ENCODE measurements at regions not wholly inside any gene's neighbourhood (a gene's known extent, or its start where the extent isn't known, plus 50 kb on each side); places are given as distances from the start of the nearest gene placed in this dataset.
"Not testable (repeated sequence)": the region's sequence is repeated elsewhere in the genome, so short reads cannot be mapped to it uniquely, and the experiment has no call there.

- no peaks in the 10 kb centered on the region for H3K4me1 ChIP-seq
- DNase-seq (ENCODE audit: low spot score in 2 of 2): no peak
- no peaks in the 10 kb centered on the region for H3K36me3 ChIP-seq
- intact Hi-C loops (cut with DNase I): no loop called here
- no peaks in the 10 kb centered on the region for H3K27me3 ChIP-seq
- no peak for TF ChIP-seq CTCF (IDR thresholded peaks at IDR 0.05)
- no peak overlapping the region for H3K27ac ChIP-seq
- no peak overlapping the region for H3K4me3 ChIP-seq
- no peaks in the 10 kb centered on the region for H3K9me3 ChIP-seq
These were observed 305.0 kb downstream of the MRPS30 start for GRCh38 chr5:45113726-45114125.

GRCh38 chr5:45132972-45133371 is 324.2 kb downstream of the MRPS30 start:
- Histone ChIP-seq H3K9me3 (no peaks in the 10 kb centered on the region), H3K36me3 (no peaks in the 10 kb centered on the region), H3K27me3 (no peaks in the 10 kb centered on the region), H3K4me3 (no peak overlapping the region), H3K27ac (no peak overlapping the region), H3K4me1 (no peaks in the 10 kb centered on the region)
- intact Hi-C loops (cut with DNase I): no loop called here
- DNase-seq (ENCODE audit: low spot score in 2 of 2): no peak
- TF ChIP-seq CTCF (IDR thresholded peaks at IDR 0.05): no peak

- no peak for TF ChIP-seq CTCF (IDR thresholded peaks at IDR 0.05)
- H3K27ac ChIP-seq: no peak overlapping the region
- no peaks in the 10 kb centered on the region for H3K9me3 ChIP-seq
- no peak overlapping the region for H3K4me3 ChIP-seq
- no peaks in the 10 kb centered on the region for H3K4me1 ChIP-seq
- no peak for DNase-seq (ENCODE audit: low spot score in 2 of 2)
- intact Hi-C loops (cut with DNase I): no loop called here
- H3K27me3 ChIP-seq: no peaks in the 10 kb centered on the region
- no peaks in the 10 kb centered on the region for H3K36me3 ChIP-seq
These were observed 354.2 kb downstream of the MRPS30 start for GRCh38 chr5:45162974-45163373.

- Histone ChIP-seq H3K4me3 (no peak overlapping the region), H3K27me3 (no peaks in the 10 kb centered on the region), H3K27ac (no peak overlapping the region), H3K36me3 (no peaks in the 10 kb centered on the region), H3K4me1 (no peaks in the 10 kb centered on the region), H3K9me3 (no peaks in the 10 kb centered on the region)
- intact Hi-C loops (cut with DNase I): no loop called here
- no peak for TF ChIP-seq CTCF (IDR thresholded peaks at IDR 0.05)
- no peak for DNase-seq (ENCODE audit: low spot score in 2 of 2)
These were observed 362.8 kb downstream of the MRPS30 start for GRCh38 chr5:45171563-45171962.

GRCh38 chr5:45172634-45173033 is 363.9 kb downstream of the MRPS30 start:
- H3K4me1 ChIP-seq; H3K36me3 ChIP-seq; H3K27ac ChIP-seq; H3K9me3 ChIP-seq; H3K4me3 ChIP-seq; DNase-seq (ENCODE audit: low spot score in 2 of 2); intact Hi-C loops (cut with DNase I); H3K27me3 ChIP-seq: not testable (repeated sequence)

- intact Hi-C loops (cut with DNase I): no loop called here
- H3K36me3 ChIP-seq: no peaks in the 10 kb centered on the region
These were observed 370.9 kb downstream of the MRPS30 start for GRCh38 chr5:45179686-45180085.

More at GRCh38 chr5:45179686-45180085, 370.9 kb downstream of the MRPS30 start:
- Histone ChIP-seq H3K4me3 (no peak overlapping the region), H3K4me1 (no peaks in the 10 kb centered on the region), H3K27ac (no peak overlapping the region), H3K9me3 (no peaks in the 10 kb centered on the region), H3K27me3 (no peaks in the 10 kb centered on the region)
- no peak for TF ChIP-seq CTCF (IDR thresholded peaks at IDR 0.05)
- no peak for DNase-seq (ENCODE audit: low spot score in 2 of 2)
